Sigmoid colon (tissue), 3 donors: ENCODE measurements at regions not wholly inside any gene's neighbourhood (a gene's known extent, or its start where the extent isn't known, plus 50 kb on each side); places are given as distances from the start of the nearest gene placed in this dataset.

Source experiments
- POLR2A ChIP-seq, 2 donors: fragments of 450-650 bp; IDR thresholded peaks; one replicate each; pipeline ENCODE4 v1.6.1; 2016; ENCODE audit warnings: antibody characterized with exemption in 2 of 2, mild to moderate bottlenecking in 2 of 2, moderate library complexity in 2 of 2
- TF ChIP-seq, protein P1 (sequence below), 4 experiments: fragments of 450-650 bp in 3 of 4; fragments of 200-600 bp in 1 of 4; IDR thresholded peaks; one replicate each; pipeline ENCODE4 v1.5.1; 2016 to 2019; ENCODE audit warnings: antibody characterized with exemption in 4 of 4, mild to moderate bottlenecking in 3 of 4, moderate library complexity in 2 of 4

DNA sequence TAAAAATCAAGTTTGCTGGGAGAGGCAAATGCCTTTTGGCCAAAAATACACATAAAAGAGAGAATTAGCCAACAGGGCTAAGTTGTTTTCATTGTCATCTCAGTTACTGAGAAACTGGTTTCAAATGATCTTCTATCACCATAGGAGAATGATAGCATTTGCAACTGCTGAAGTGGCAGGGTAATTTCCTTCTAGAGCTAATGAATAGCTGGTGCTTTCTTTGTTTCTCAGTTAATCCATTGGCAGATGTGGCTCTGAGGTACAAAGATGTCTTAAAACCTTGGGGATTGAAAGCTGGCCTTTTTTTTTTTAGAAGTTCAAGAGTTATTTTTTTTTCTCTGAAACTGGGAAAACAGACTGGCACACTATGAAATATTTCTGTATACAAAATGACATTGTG, 332.7 kb upstream of the KLF12 start:
- TF ChIP-seq, protein P1, sequence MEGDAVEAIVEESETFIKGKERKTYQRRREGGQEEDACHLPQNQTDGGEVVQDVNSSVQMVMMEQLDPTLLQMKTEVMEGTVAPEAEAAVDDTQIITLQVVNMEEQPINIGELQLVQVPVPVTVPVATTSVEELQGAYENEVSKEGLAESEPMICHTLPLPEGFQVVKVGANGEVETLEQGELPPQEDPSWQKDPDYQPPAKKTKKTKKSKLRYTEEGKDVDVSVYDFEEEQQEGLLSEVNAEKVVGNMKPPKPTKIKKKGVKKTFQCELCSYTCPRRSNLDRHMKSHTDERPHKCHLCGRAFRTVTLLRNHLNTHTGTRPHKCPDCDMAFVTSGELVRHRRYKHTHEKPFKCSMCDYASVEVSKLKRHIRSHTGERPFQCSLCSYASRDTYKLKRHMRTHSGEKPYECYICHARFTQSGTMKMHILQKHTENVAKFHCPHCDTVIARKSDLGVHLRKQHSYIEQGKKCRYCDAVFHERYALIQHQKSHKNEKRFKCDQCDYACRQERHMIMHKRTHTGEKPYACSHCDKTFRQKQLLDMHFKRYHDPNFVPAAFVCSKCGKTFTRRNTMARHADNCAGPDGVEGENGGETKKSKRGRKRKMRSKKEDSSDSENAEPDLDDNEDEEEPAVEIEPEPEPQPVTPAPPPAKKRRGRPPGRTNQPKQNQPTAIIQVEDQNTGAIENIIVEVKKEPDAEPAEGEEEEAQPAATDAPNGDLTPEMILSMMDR (IDR thresholded peaks at IDR 0.05) = no peak
- no peak for TF ChIP-seq POLR2A (IDR thresholded peaks at IDR 0.05)
